NT2/D1 (cell line): ENCODE measurements at regions not wholly inside any gene's neighbourhood (a gene's known extent, or its start where the extent isn't known, plus 50 kb on each side); places are given as distances from the start of the nearest gene placed in this dataset.

Experiments used
- YY1 ChIP-seq: IDR thresholded peaks from 2 replicates; pipeline ENCODE4 v1.6.1; 2011; ENCODE audit not compliant: insufficient read length, insufficient read depth
- ZNF274 ChIP-seq: IDR thresholded peaks from 2 replicates; pipeline ENCODE4 v1.6.1; 2011; ENCODE audit warnings: mild to moderate bottlenecking, low read depth, low read length

GRCh38 chr16:85328676-85329058 is 216.4 kb upstream of the CIBAR2 start:
- TF ChIP-seq YY1 (no peak), ZNF274 (no peak)
